AG08396 (cell line): ENCODE measurements at regions not wholly inside any gene's neighbourhood (a gene's known extent, or its start where the extent isn't known, plus 50 kb on each side); places are given as distances from the start of the nearest gene placed in this dataset.

Experiments used
- DNase-seq: peaks from one replicate; pipeline ENCODE4 v3.0.0; 2012; ENCODE audit warnings: low spot score, mixed read lengths

GRCh38 chr17:55582897-55583296, 71.6 kb upstream of the SMIM36 start:
- DNase-seq = no peak

GRCh38 chr17:55580596-55581133, 69.4 kb upstream of the SMIM36 start:
- DNase-seq = no peak

- no peak for DNase-seq
Observed at GRCh38 chr17:55577687-55578086, 66.4 kb upstream of the SMIM36 start.

GRCh38 chr17:55576996-55577586, 65.8 kb upstream of the SMIM36 start:
- peak; percentile 36 for DNase-seq

GRCh38 chr17:55576237-55576995, 65.2 kb upstream of the SMIM36 start:
- DNase-seq = peak; percentile 75

- DNase-seq = no peak
Observed at GRCh38 chr17:55575058-55575636, 63.9 kb upstream of the SMIM36 start.

- DNase-seq = no peak
Observed at GRCh38 chr17:55572599-55572998, 61.3 kb upstream of the SMIM36 start.

GRCh38 chr17:55572139-55572538, 60.9 kb upstream of the SMIM36 start:
- no peak for DNase-seq

GRCh38 chr17:55571095-55571494, 59.8 kb upstream of the SMIM36 start:
- no peak for DNase-seq

GRCh38 chr17:55570391-55570790, 59.1 kb upstream of the SMIM36 start:
- no peak for DNase-seq

GRCh38 chr17:55567240-55568214, 56.3 kb upstream of the SMIM36 start:
- DNase-seq = no peak

GRCh38 chr17:55564081-55564480, 52.8 kb upstream of the SMIM36 start:
- no peak for DNase-seq

- no peak for DNase-seq
Observed at GRCh38 chr17:55563363-55563762, 52.1 kb upstream of the SMIM36 start.

GRCh38 chr17:55561973-55562495, 50.8 kb upstream of the SMIM36 start:
- DNase-seq = no peak

GRCh38 chr17:55561316-55561972, 50.2 kb upstream of the SMIM36 start:
- DNase-seq = no peak
